ENCODE measurements at regions not wholly inside any gene's neighbourhood (a gene's known extent, or its start where the extent isn't known, plus 50 kb on each side); places are given as distances from the start of the nearest gene placed in this dataset.

DNA sequence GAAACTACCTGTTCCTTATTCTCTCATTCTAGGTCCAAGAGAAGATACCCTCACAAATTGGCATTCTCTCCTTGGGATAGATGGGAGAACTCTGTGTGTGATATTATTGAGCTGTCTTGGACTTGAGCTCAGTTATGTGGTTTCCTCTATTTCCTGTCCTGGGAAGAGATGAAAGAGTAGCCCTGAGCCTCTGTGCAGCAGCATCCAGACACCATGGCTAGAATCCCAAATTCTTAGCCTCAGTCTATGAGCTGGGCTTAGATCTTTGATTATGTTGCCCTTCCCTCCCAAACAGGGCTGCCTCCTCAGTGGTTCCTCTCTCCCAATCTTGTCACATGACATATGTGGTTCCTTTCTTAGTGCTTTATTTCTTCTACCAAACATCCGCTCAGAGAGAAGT lies 290.7 kb downstream of the SPRY2 start:
- Histone ChIP-seq H3K18ac (ENCODE audit: low read length) (no peak overlapping the region), H2BK120ac (ENCODE audit: low read depth, low read length) (no peak overlapping the region), H2BK15ac (ENCODE audit: low read length) (no peak overlapping the region), H3K9ac (ENCODE audit: low read depth, low read length, poor library complexity) (no peak overlapping the region), H3K14ac (ENCODE audit: low read length) (no peak overlapping the region), H3K4me3 (ENCODE audit: low read length in 2 of 2) (no peak overlapping the region), H3K4me2 (ENCODE audit: insufficient read depth, low read length, poor library complexity, severe bottlenecking) (no peak overlapping the region), H3K4ac (ENCODE audit: low read length) (no peak overlapping the region), H3K27ac (replicated peaks; ENCODE audit: low read length) (no peak overlapping the region), H3K9me3 (replicated peaks in 1 of 2; ENCODE audit: control insufficient read depth in 2 of 2, insufficient read depth in 1 of 2, low read depth in 1 of 2, low read length in 2 of 2) (peaks cover 0 to 2% of the 10 kb centered on the region in 2 donors), H4K91ac (ENCODE audit: low read depth, low read length, poor library complexity) (no peak overlapping the region), H3K4me1 (ENCODE audit: control insufficient read depth in 2 of 2, insufficient read depth in 1 of 2, low read depth in 1 of 2, low read length in 2 of 2) (peaks cover 7 to 14% of the 10 kb centered on the region in 2 donors), H3K79me1 (ENCODE audit: low read depth, low read length) (no peaks in the 10 kb centered on the region), H2AK5ac (ENCODE audit: low read depth, low read length) (no peak overlapping the region), H2BK5ac (ENCODE audit: low read length) (no peak overlapping the region), H4K8ac (ENCODE audit: low read depth, low read length) (no peak overlapping the region), H2BK12ac (ENCODE audit: low read length) (no peak overlapping the region), H3K27me3 (ENCODE audit: control insufficient read depth in 3 of 3, insufficient read depth in 3 of 3, low read depth in 1 of 3, low read length in 3 of 3) (no peaks in the 10 kb centered on the region), H3K36me3 (replicated peaks in 1 of 2; ENCODE audit: control insufficient read depth in 2 of 2, insufficient read depth in 2 of 2, low read length in 2 of 2) (no peaks in the 10 kb centered on the region), H2AFZ (ENCODE audit: low read length) (no peak overlapping the region), H3K23ac (ENCODE audit: low read depth, low read length, poor library complexity) (no peak overlapping the region)
- no peak for DNase-seq (ENCODE audit: low spot score)
- no CpG with 5 or more reads among the region's 1 CpG for WGBS, 2 donors (ENCODE audit: extremely low coverage in 2 of 2, insufficient read length in 2 of 2, insufficient replicate concordance in 1 of 2)

DNA sequence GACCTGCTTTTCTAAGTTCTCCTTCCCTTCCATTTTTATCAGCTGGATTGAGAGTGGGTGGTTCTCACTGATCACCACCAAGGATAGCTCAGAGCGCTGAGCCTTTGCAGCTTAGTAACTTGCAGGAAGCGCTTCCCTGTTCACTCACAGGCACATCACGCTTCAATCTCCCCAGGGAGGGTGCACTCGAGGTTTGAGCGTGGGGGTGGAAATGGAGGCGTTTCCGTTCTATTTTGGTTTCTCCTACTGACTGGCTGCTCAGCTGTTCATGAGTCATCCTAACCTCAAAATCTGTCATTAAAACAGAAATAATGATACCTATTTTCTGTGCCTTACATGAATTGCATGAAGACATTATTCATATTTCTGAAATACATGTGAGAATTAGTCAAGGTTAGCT lies 292.1 kb downstream of the SPRY2 start:
- no peak overlapping the region for H3K4me3 ChIP-seq (ENCODE audit: low read length in 2 of 2)
- no peaks in the 10 kb centered on the region for H3K36me3 ChIP-seq (replicated peaks in 1 of 2; ENCODE audit: control insufficient read depth in 2 of 2, insufficient read depth in 2 of 2, low read length in 2 of 2)
- H2BK120ac ChIP-seq (ENCODE audit: low read depth, low read length): no peak overlapping the region
- no peak overlapping the region for H4K91ac ChIP-seq (ENCODE audit: low read depth, low read length, poor library complexity)
- H3K18ac ChIP-seq (ENCODE audit: low read length): no peak overlapping the region
- no peak overlapping the region for H2BK15ac ChIP-seq (ENCODE audit: low read length)
- H3K9me3 ChIP-seq (replicated peaks in 1 of 2; ENCODE audit: control insufficient read depth in 2 of 2, insufficient read depth in 1 of 2, low read depth in 1 of 2, low read length in 2 of 2): no peaks in the 10 kb centered on the region
- H3K27me3 ChIP-seq (ENCODE audit: control insufficient read depth in 3 of 3, insufficient read depth in 3 of 3, low read depth in 1 of 3, low read length in 3 of 3): no peaks in the 10 kb centered on the region
- H2BK5ac ChIP-seq (ENCODE audit: low read length): no peak overlapping the region
- WGBS, 2 donors (ENCODE audit: extremely low coverage in 2 of 2, insufficient read length in 2 of 2, insufficient replicate concordance in 1 of 2): no CpG with 5 or more reads among the region's 7 CpGs
- no peak overlapping the region for H3K9ac ChIP-seq (ENCODE audit: low read depth, low read length, poor library complexity)
- H2AK5ac ChIP-seq (ENCODE audit: low read depth, low read length): no peak overlapping the region
- no peak for DNase-seq (ENCODE audit: low spot score)
- H4K8ac ChIP-seq (ENCODE audit: low read depth, low read length): no peak overlapping the region
- H2BK12ac ChIP-seq (ENCODE audit: low read length): no peak overlapping the region
- H2AFZ ChIP-seq (ENCODE audit: low read length): peak overlapping the region; percentile 48
- no peaks in the 10 kb centered on the region for H3K79me1 ChIP-seq (ENCODE audit: low read depth, low read length)
- H3K27ac ChIP-seq (replicated peaks; ENCODE audit: low read length): no peak overlapping the region
- H3K4me1 ChIP-seq (ENCODE audit: control insufficient read depth in 2 of 2, insufficient read depth in 1 of 2, low read depth in 1 of 2, low read length in 2 of 2): peaks cover 7 to 11% of the 10 kb centered on the region in 2 donors
- H3K23ac ChIP-seq (ENCODE audit: low read depth, low read length, poor library complexity): no peak overlapping the region
- no peak overlapping the region for H3K4me2 ChIP-seq (ENCODE audit: insufficient read depth, low read length, poor library complexity, severe bottlenecking)
- no peak overlapping the region for H3K14ac ChIP-seq (ENCODE audit: low read length)
- H3K4ac ChIP-seq (ENCODE audit: low read length): no peak overlapping the region

DNA sequence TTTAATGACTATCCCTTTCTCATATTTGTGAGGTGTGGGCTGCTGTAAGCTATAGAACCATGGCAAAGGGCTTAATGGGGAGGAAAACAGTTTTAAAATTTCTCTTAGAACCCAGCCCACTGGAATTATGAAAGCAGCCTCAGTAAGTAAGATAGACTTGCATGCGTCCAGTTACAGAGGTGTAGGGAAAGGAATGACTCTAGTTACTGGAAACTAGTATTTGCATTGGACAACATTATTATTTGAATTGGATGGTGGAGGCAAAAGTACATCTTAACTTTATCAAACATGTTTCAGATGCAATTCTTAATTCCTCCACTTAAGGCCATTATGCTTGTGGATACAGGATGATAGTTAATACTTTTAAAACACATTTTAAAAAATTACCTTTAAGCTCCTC lies 292.9 kb downstream of the SPRY2 start:
- no peak overlapping the region for H2BK5ac ChIP-seq (ENCODE audit: low read length)
- H3K4ac ChIP-seq (ENCODE audit: low read length): no peak overlapping the region
- H3K27me3 ChIP-seq (ENCODE audit: control insufficient read depth in 3 of 3, insufficient read depth in 3 of 3, low read depth in 1 of 3, low read length in 3 of 3): no peaks in the 10 kb centered on the region
- WGBS, 2 donors (ENCODE audit: extremely low coverage in 2 of 2, insufficient read length in 2 of 2, insufficient replicate concordance in 1 of 2): no CpG with 5 or more reads among the region's 1 CpG
- no peaks in the 10 kb centered on the region for H3K9me3 ChIP-seq (replicated peaks in 1 of 2; ENCODE audit: control insufficient read depth in 2 of 2, insufficient read depth in 1 of 2, low read depth in 1 of 2, low read length in 2 of 2)
- H2AK5ac ChIP-seq (ENCODE audit: low read depth, low read length): no peak overlapping the region
- no peak overlapping the region for H3K4me3 ChIP-seq (ENCODE audit: low read length in 2 of 2)
- no peak overlapping the region for H2BK120ac ChIP-seq (ENCODE audit: low read depth, low read length)
- H3K18ac ChIP-seq (ENCODE audit: low read length): no peak overlapping the region
- H3K4me1 ChIP-seq (ENCODE audit: control insufficient read depth in 2 of 2, insufficient read depth in 1 of 2, low read depth in 1 of 2, low read length in 2 of 2): peaks cover 7 to 11% of the 10 kb centered on the region in 2 donors
- no peaks in the 10 kb centered on the region for H3K36me3 ChIP-seq (replicated peaks in 1 of 2; ENCODE audit: control insufficient read depth in 2 of 2, insufficient read depth in 2 of 2, low read length in 2 of 2)
- no peak overlapping the region for H3K27ac ChIP-seq (replicated peaks; ENCODE audit: low read length)
- no peaks in the 10 kb centered on the region for H3K79me1 ChIP-seq (ENCODE audit: low read depth, low read length)
- H4K8ac ChIP-seq (ENCODE audit: low read depth, low read length): no peak overlapping the region
- no peak overlapping the region for H3K4me2 ChIP-seq (ENCODE audit: insufficient read depth, low read length, poor library complexity, severe bottlenecking)
- H3K23ac ChIP-seq (ENCODE audit: low read depth, low read length, poor library complexity): no peak overlapping the region
- no peak overlapping the region for H3K9ac ChIP-seq (ENCODE audit: low read depth, low read length, poor library complexity)
- H2AFZ ChIP-seq (ENCODE audit: low read length): no peak overlapping the region
- H3K14ac ChIP-seq (ENCODE audit: low read length): no peak overlapping the region
- no peak overlapping the region for H4K91ac ChIP-seq (ENCODE audit: low read depth, low read length, poor library complexity)
- no peak overlapping the region for H2BK12ac ChIP-seq (ENCODE audit: low read length)
- no peak overlapping the region for H2BK15ac ChIP-seq (ENCODE audit: low read length)
- DNase-seq (ENCODE audit: low spot score): no peak

- peaks cover 7 to 11% of the 10 kb centered on the region in 2 donors for H3K4me1 ChIP-seq (ENCODE audit: control insufficient read depth in 2 of 2, insufficient read depth in 1 of 2, low read depth in 1 of 2, low read length in 2 of 2)
- H2BK12ac ChIP-seq (ENCODE audit: low read length): no peak overlapping the region
- no peak overlapping the region for H2AK5ac ChIP-seq (ENCODE audit: low read depth, low read length)
- H3K9me3 ChIP-seq (replicated peaks in 1 of 2; ENCODE audit: control insufficient read depth in 2 of 2, insufficient read depth in 1 of 2, low read depth in 1 of 2, low read length in 2 of 2): peaks cover 0 to 1% of the 10 kb centered on the region in 2 donors
- H4K91ac ChIP-seq (ENCODE audit: low read depth, low read length, poor library complexity): no peak overlapping the region
- H4K8ac ChIP-seq (ENCODE audit: low read depth, low read length): no peak overlapping the region
- H2BK15ac ChIP-seq (ENCODE audit: low read length): no peak overlapping the region
- H3K4me3 ChIP-seq (ENCODE audit: low read length in 2 of 2): no peak overlapping the region
- no peak overlapping the region for H3K4ac ChIP-seq (ENCODE audit: low read length)
- no peak overlapping the region for H3K18ac ChIP-seq (ENCODE audit: low read length)
- H2BK120ac ChIP-seq (ENCODE audit: low read depth, low read length): no peak overlapping the region
- H2BK5ac ChIP-seq (ENCODE audit: low read length): no peak overlapping the region
- no peak overlapping the region for H3K27ac ChIP-seq (replicated peaks; ENCODE audit: low read length)
- no peak overlapping the region for H3K9ac ChIP-seq (ENCODE audit: low read depth, low read length, poor library complexity)
- no peak overlapping the region for H3K23ac ChIP-seq (ENCODE audit: low read depth, low read length, poor library complexity)
- no peak for DNase-seq (ENCODE audit: low spot score)
- H3K79me1 ChIP-seq (ENCODE audit: low read depth, low read length): no peaks in the 10 kb centered on the region
- H3K14ac ChIP-seq (ENCODE audit: low read length): no peak overlapping the region
- no peak overlapping the region for H3K4me2 ChIP-seq (ENCODE audit: insufficient read depth, low read length, poor library complexity, severe bottlenecking)
- no CpG with 5 or more reads among the region's 8 CpGs for WGBS, 2 donors (ENCODE audit: extremely low coverage in 2 of 2, insufficient read length in 2 of 2, insufficient replicate concordance in 1 of 2)
- peak overlapping the region; percentile 11 for H2AFZ ChIP-seq (ENCODE audit: low read length)
- H3K36me3 ChIP-seq (replicated peaks in 1 of 2; ENCODE audit: control insufficient read depth in 2 of 2, insufficient read depth in 2 of 2, low read length in 2 of 2): no peaks in the 10 kb centered on the region
- H3K27me3 ChIP-seq (ENCODE audit: control insufficient read depth in 3 of 3, insufficient read depth in 3 of 3, low read depth in 1 of 3, low read length in 3 of 3): no peaks in the 10 kb centered on the region
Observed at GRCh38 chr13:80047406-80047805, 293.5 kb downstream of the SPRY2 start.

Measured in neuronal stem cell (in vitro differentiated cells).